GM12864 (cell line): ENCODE measurements at regions not wholly inside any gene's neighbourhood (a gene's known extent, or its start where the extent isn't known, plus 50 kb on each side); places are given as distances from the start of the nearest gene placed in this dataset.

Experiments
- DNase-seq: peaks from one replicate; pipeline ENCODE4 v3.0.0-alpha.2; 2011; ENCODE audit warnings: low read depth
- H3K4me3 ChIP-seq: 2 replicates; pipeline ENCODE4 v1.5.1; 2011; ENCODE audit warnings: mild to moderate bottlenecking, low read depth, low read length, control low read depth
- CTCF ChIP-seq: IDR thresholded peaks from 2 replicates; pipeline ENCODE4 v1.5.1; 2011; ENCODE audit warnings: low read depth, mild to moderate bottlenecking, moderate library complexity, low read length, control low read depth, inconsistent platforms; ENCODE audit errors: missing control alignments

GRCh38 chr6:144395014-144395413, 109.9 kb downstream of the UTRN start:
- no peak for DNase-seq
- no peak for TF ChIP-seq CTCF
- H3K4me3 ChIP-seq: no peak overlapping the region

GRCh38 chr6:144395826-144396225, 110.7 kb downstream of the UTRN start:
- no peak for TF ChIP-seq CTCF
- DNase-seq: no peak

GRCh38 chr6:144397141-144397540, 112.0 kb downstream of the UTRN start:
- no peak overlapping the region for H3K4me3 ChIP-seq
- DNase-seq: no peak
- no peak for TF ChIP-seq CTCF

More at GRCh38 chr6:144395826-144396225, 110.7 kb downstream of the UTRN start:
- H3K4me3 ChIP-seq: no peak overlapping the region

GRCh38 chr6:144400321-144400720, 115.2 kb downstream of the UTRN start:
- no peak for TF ChIP-seq CTCF
- H3K4me3 ChIP-seq: no peak overlapping the region
- no peak for DNase-seq

GRCh38 chr6:144401736-144402733, 116.9 kb downstream of the UTRN start:
- TF ChIP-seq CTCF: no peak
- no peak overlapping the region for H3K4me3 ChIP-seq
- DNase-seq: no peak

- no peak for DNase-seq
- TF ChIP-seq CTCF: no peak
- no peak overlapping the region for H3K4me3 ChIP-seq
Observed at GRCh38 chr6:144402750-144403149, 117.6 kb downstream of the UTRN start.
